ENCODE measurements at regions not wholly inside any gene's neighbourhood (a gene's known extent, or its start where the extent isn't known, plus 50 kb on each side); places are given as distances from the start of the nearest gene placed in this dataset.

- TF ChIP-seq CTCF (IDR thresholded peaks at IDR 0.05; ENCODE audit: poor library complexity), result no peak
- no peak for TF ChIP-seq EZH2phosphoT487 (IDR thresholded peaks at IDR 0.05; ENCODE audit: low read depth, severe bottlenecking, unreplicated experiment)
Observed at GRCh38 chr3:159872374-159873109, 116.1 kb upstream of the IL12A start.

All from hepatocyte (in vitro differentiated cells).